ENCODE measurements at regions not wholly inside any gene's neighbourhood (a gene's known extent, or its start where the extent isn't known, plus 50 kb on each side); places are given as distances from the start of the nearest gene placed in this dataset.
A peak's percentile ranks its signal among the peaks of the same experiment; 100 is the strongest.
"Not testable (repeated sequence)": the region's sequence is repeated elsewhere in the genome, so short reads cannot be mapped to it uniquely, and the experiment has no call there.

- WGBS, result 96% methylated on average over 2 of the region's 2 CpGs
- H3K9me3 ChIP-seq (ENCODE audit: control insufficient read depth in 2 of 2, insufficient read depth in 1 of 2, low read length in 1 of 2), result no peaks in the 10 kb centered on the region
- peak in 5 of 9 donors; percentile 4 to 57 (median 30) for DNase-seq (ENCODE audit: low read depth in 6 of 9, low spot score in 9 of 9)
- H3K4me3 ChIP-seq (ENCODE audit: low read length in 2 of 2), result no peak overlapping the region
- no peaks in the 10 kb centered on the region for H3K36me3 ChIP-seq (ENCODE audit: control insufficient read depth in 2 of 2, insufficient read depth in 2 of 2, low read length in 1 of 2)
- no peaks in the 10 kb centered on the region for H3K4me1 ChIP-seq (ENCODE audit: control insufficient read depth in 2 of 2, insufficient read depth in 2 of 2, low read length in 2 of 2)
- no peaks in the 10 kb centered on the region for H3K27me3 ChIP-seq (ENCODE audit: control insufficient read depth in 2 of 2, insufficient read depth in 1 of 2, low read length in 1 of 2)
- no peak overlapping the region for H3K27ac ChIP-seq (ENCODE audit: low read depth in 1 of 2, low read length in 1 of 2)
Measured at GRCh38 chr13:84705982-84706710, 823.9 kb upstream of the SLITRK1 start.

GRCh38 chr13:84702174-84702573 lies 819.9 kb upstream of the SLITRK1 start:
- DNase-seq (ENCODE audit: low read depth in 6 of 9, low spot score in 9 of 9), result no peak
- Histone ChIP-seq H3K27ac (ENCODE audit: low read depth in 1 of 2, low read length in 1 of 2) (no peak overlapping the region), H3K27me3 (ENCODE audit: control insufficient read depth in 2 of 2, insufficient read depth in 1 of 2, low read length in 1 of 2) (no peaks in the 10 kb centered on the region), H3K4me1 (ENCODE audit: control insufficient read depth in 2 of 2, insufficient read depth in 2 of 2, low read length in 2 of 2) (no peaks in the 10 kb centered on the region), H3K36me3 (ENCODE audit: control insufficient read depth in 2 of 2, insufficient read depth in 2 of 2, low read length in 1 of 2) (no peaks in the 10 kb centered on the region), H3K4me3 (ENCODE audit: low read length in 2 of 2) (no peak overlapping the region), H3K9me3 (ENCODE audit: control insufficient read depth in 2 of 2, insufficient read depth in 1 of 2, low read length in 1 of 2) (no peaks in the 10 kb centered on the region)
- WGBS, result 97% methylated on average over 11 of the region's 11 CpGs

DNA sequence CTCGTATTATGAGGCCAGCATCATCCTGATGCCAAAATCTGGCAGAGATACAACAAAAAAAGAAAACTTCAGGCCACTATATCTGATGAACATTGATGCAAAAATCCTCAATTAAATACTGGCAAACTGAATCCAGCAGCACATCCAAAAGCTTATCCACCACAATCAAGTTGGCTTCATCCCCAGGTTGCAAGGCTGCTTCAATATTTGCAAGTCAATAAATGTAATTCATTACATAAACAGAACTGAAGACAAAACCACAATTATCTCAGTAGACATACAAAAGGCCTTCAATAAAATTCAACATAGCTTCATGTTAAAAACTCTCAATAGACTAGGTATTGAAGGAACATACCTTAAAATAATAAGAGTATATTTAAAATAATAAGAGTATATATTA lies 815.3 kb upstream of the SLITRK1 start:
- H3K27ac ChIP-seq (ENCODE audit: low read depth in 1 of 2, low read length in 1 of 2); H3K4me3 ChIP-seq (ENCODE audit: low read length in 2 of 2); DNase-seq (ENCODE audit: low read depth in 6 of 9, low spot score in 9 of 9); H3K27me3 ChIP-seq (ENCODE audit: control insufficient read depth in 2 of 2, insufficient read depth in 1 of 2, low read length in 1 of 2); H3K4me1 ChIP-seq (ENCODE audit: control insufficient read depth in 2 of 2, insufficient read depth in 2 of 2, low read length in 2 of 2); H3K9me3 ChIP-seq (ENCODE audit: control insufficient read depth in 2 of 2, insufficient read depth in 1 of 2, low read length in 1 of 2); H3K36me3 ChIP-seq (ENCODE audit: control insufficient read depth in 2 of 2, insufficient read depth in 2 of 2, low read length in 1 of 2): not testable (repeated sequence)
- 86% methylated on average over 1 of the region's 1 CpG for WGBS

DNA sequence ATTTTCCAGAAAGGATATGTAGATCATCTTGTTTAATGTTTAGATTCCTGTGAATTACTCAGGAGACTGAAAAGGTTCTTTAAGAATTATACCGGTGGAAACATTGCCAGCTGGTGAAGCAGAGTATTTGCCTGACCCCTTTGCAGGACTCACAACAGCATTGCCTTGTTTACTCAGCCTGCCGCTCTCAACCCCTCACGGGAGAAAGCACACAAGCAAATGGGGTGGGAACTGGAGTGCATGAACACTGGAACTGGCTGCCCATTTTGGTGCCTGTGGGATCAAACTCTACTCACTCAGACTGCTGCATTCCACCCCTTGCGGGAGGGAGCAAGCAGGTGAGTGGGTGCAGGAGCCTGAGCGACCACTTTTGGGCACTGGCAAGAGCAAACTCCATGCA lies 804.7 kb upstream of the SLITRK1 start:
- no peaks in the 10 kb centered on the region for H3K4me1 ChIP-seq (ENCODE audit: control insufficient read depth in 2 of 2, insufficient read depth in 2 of 2, low read length in 2 of 2)
- 97% methylated on average over 5 of the region's 5 CpGs for WGBS
- no peak for DNase-seq (ENCODE audit: low read depth in 6 of 9, low spot score in 9 of 9)
- no peaks in the 10 kb centered on the region for H3K36me3 ChIP-seq (ENCODE audit: control insufficient read depth in 2 of 2, insufficient read depth in 2 of 2, low read length in 1 of 2)
- H3K9me3 ChIP-seq (ENCODE audit: control insufficient read depth in 2 of 2, insufficient read depth in 1 of 2, low read length in 1 of 2), result no peaks in the 10 kb centered on the region
- no peaks in the 10 kb centered on the region for H3K27me3 ChIP-seq (ENCODE audit: control insufficient read depth in 2 of 2, insufficient read depth in 1 of 2, low read length in 1 of 2)
- H3K27ac ChIP-seq (ENCODE audit: low read depth in 1 of 2, low read length in 1 of 2), result no peak overlapping the region
- no peak overlapping the region for H3K4me3 ChIP-seq (ENCODE audit: low read length in 2 of 2)

DNA sequence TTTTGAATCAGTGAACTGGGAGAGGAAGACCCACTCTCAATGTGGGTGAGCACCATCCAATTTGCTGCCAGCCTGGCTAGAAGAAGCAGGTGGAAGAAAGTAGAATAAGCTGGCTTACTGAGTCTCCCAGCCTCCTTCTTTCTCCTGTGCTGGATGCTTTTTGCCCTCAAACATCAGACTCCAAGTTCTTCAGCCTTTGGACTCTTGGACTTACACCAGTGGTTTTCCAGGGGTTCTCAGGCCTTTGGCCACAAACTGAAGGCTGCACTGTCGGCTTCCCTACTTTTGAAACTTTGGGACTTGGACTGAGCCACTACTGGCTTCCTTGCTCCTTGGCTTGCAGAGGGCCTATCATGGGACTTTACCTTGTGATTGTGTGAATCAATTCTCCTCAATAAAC lies 804.2 kb upstream of the SLITRK1 start:
- Histone ChIP-seq H3K36me3 (ENCODE audit: control insufficient read depth in 2 of 2, insufficient read depth in 2 of 2, low read length in 1 of 2) (no peaks in the 10 kb centered on the region), H3K27me3 (ENCODE audit: control insufficient read depth in 2 of 2, insufficient read depth in 1 of 2, low read length in 1 of 2) (no peaks in the 10 kb centered on the region), H3K27ac (ENCODE audit: low read depth in 1 of 2, low read length in 1 of 2) (no peak overlapping the region), H3K9me3 (ENCODE audit: control insufficient read depth in 2 of 2, insufficient read depth in 1 of 2, low read length in 1 of 2) (no peaks in the 10 kb centered on the region), H3K4me3 (ENCODE audit: low read length in 2 of 2) (no peak overlapping the region), H3K4me1 (ENCODE audit: control insufficient read depth in 2 of 2, insufficient read depth in 2 of 2, low read length in 2 of 2) (no peaks in the 10 kb centered on the region)
- DNase-seq (ENCODE audit: low read depth in 6 of 9, low spot score in 9 of 9), result no peak
- 90% methylated on average over 1 of the region's 1 CpG for WGBS

- H3K4me1 ChIP-seq (ENCODE audit: control insufficient read depth in 2 of 2, insufficient read depth in 2 of 2, low read length in 2 of 2), result no peaks in the 10 kb centered on the region
- no peaks in the 10 kb centered on the region for H3K9me3 ChIP-seq (ENCODE audit: control insufficient read depth in 2 of 2, insufficient read depth in 1 of 2, low read length in 1 of 2)
- 93% methylated on average over 6 of the region's 6 CpGs for WGBS
- no peak overlapping the region for H3K4me3 ChIP-seq (ENCODE audit: low read length in 2 of 2)
- DNase-seq (ENCODE audit: low read depth in 6 of 9, low spot score in 9 of 9), result no peak
- no peaks in the 10 kb centered on the region for H3K36me3 ChIP-seq (ENCODE audit: control insufficient read depth in 2 of 2, insufficient read depth in 2 of 2, low read length in 1 of 2)
- no peaks in the 10 kb centered on the region for H3K27me3 ChIP-seq (ENCODE audit: control insufficient read depth in 2 of 2, insufficient read depth in 1 of 2, low read length in 1 of 2)
- H3K27ac ChIP-seq (ENCODE audit: low read depth in 1 of 2, low read length in 1 of 2), result no peak overlapping the region
Measured at GRCh38 chr13:84684804-84685203, 802.5 kb upstream of the SLITRK1 start.

DNA sequence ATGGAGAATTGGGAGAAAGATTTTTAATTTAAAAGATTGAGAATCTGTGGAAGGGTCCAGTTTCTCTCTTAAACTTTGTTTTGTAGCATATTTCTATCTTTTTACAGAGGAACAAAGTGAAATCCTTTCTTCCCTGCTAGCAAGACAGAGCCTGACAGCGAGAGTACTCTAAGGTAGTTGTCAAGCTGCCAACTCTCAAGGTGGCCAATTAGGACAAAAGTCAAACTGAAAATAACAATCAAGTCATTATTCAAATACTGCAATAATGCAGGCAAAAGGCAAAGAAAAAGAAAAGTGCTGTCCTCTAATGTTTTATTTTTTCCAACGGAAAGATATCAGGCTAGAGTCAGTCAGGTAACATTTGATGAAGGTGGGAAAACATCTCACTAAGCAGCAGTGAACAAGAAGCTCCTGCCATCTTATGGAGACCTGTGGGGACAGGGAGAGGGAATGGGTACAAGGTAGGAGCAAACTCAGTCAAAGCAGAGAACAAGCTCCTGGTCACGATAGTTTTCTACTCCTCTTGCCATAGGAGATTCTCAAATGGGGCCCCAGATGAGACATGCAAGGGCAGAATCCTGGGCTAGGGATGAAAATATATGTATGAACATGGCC lies 801.9 kb upstream of the SLITRK1 start:
- Histone ChIP-seq H3K4me1 (ENCODE audit: control insufficient read depth in 2 of 2, insufficient read depth in 2 of 2, low read length in 2 of 2) (no peaks in the 10 kb centered on the region), H3K27me3 (ENCODE audit: control insufficient read depth in 2 of 2, insufficient read depth in 1 of 2, low read length in 1 of 2) (no peaks in the 10 kb centered on the region), H3K9me3 (ENCODE audit: control insufficient read depth in 2 of 2, insufficient read depth in 1 of 2, low read length in 1 of 2) (no peaks in the 10 kb centered on the region), H3K36me3 (ENCODE audit: control insufficient read depth in 2 of 2, insufficient read depth in 2 of 2, low read length in 1 of 2) (no peaks in the 10 kb centered on the region), H3K27ac (ENCODE audit: low read depth in 1 of 2, low read length in 1 of 2) (no peak overlapping the region), H3K4me3 (ENCODE audit: low read length in 2 of 2) (no peak overlapping the region)
- WGBS, result 94% methylated on average over 3 of the region's 3 CpGs
- no peak for DNase-seq (ENCODE audit: low read depth in 6 of 9, low spot score in 9 of 9)

- no peaks in the 10 kb centered on the region for H3K9me3 ChIP-seq (ENCODE audit: control insufficient read depth in 2 of 2, insufficient read depth in 1 of 2, low read length in 1 of 2)
- no peak for DNase-seq (ENCODE audit: low read depth in 6 of 9, low spot score in 9 of 9)
- no peak overlapping the region for H3K27ac ChIP-seq (ENCODE audit: low read depth in 1 of 2, low read length in 1 of 2)
- no peaks in the 10 kb centered on the region for H3K36me3 ChIP-seq (ENCODE audit: control insufficient read depth in 2 of 2, insufficient read depth in 2 of 2, low read length in 1 of 2)
- H3K4me3 ChIP-seq (ENCODE audit: low read length in 2 of 2), result no peak overlapping the region
- H3K27me3 ChIP-seq (ENCODE audit: control insufficient read depth in 2 of 2, insufficient read depth in 1 of 2, low read length in 1 of 2), result no peaks in the 10 kb centered on the region
- H3K4me1 ChIP-seq (ENCODE audit: control insufficient read depth in 2 of 2, insufficient read depth in 2 of 2, low read length in 2 of 2), result no peaks in the 10 kb centered on the region
Measured at GRCh38 chr13:84683448-84683847, 801.2 kb upstream of the SLITRK1 start.

DNA sequence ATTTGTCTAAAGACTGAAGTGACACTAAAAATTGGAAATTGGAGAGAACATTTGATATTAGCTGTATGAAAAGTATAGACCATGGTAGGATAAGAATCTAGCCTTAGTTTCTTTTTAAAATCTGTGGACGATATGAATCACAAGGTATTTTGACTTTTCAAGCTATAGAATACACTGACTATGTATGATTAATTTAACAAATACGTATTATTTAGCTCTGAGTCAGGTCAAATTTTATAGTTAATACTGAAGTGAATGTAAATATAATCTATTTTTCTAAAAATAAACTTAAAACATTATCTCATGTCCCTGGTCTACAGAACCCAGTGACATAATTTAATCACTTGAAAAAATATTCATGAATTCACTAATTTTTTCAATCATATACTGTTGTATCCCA lies 795.6 kb upstream of the SLITRK1 start:
- Histone ChIP-seq H3K36me3 (ENCODE audit: control insufficient read depth in 2 of 2, insufficient read depth in 2 of 2, low read length in 1 of 2) (no peaks in the 10 kb centered on the region), H3K4me3 (ENCODE audit: low read length in 2 of 2) (no peak overlapping the region), H3K4me1 (ENCODE audit: control insufficient read depth in 2 of 2, insufficient read depth in 2 of 2, low read length in 2 of 2) (no peaks in the 10 kb centered on the region), H3K27me3 (ENCODE audit: control insufficient read depth in 2 of 2, insufficient read depth in 1 of 2, low read length in 1 of 2) (no peaks in the 10 kb centered on the region), H3K9me3 (ENCODE audit: control insufficient read depth in 2 of 2, insufficient read depth in 1 of 2, low read length in 1 of 2) (no peaks in the 10 kb centered on the region), H3K27ac (ENCODE audit: low read depth in 1 of 2, low read length in 1 of 2) (no peak overlapping the region)
- 91% methylated on average over 2 of the region's 2 CpGs for WGBS
- no peak for DNase-seq (ENCODE audit: low read depth in 6 of 9, low spot score in 9 of 9)
